ENCODE measurements at regions not wholly inside any gene's neighbourhood (a gene's known extent, or its start where the extent isn't known, plus 50 kb on each side); places are given as distances from the start of the nearest gene placed in this dataset.

DNA sequence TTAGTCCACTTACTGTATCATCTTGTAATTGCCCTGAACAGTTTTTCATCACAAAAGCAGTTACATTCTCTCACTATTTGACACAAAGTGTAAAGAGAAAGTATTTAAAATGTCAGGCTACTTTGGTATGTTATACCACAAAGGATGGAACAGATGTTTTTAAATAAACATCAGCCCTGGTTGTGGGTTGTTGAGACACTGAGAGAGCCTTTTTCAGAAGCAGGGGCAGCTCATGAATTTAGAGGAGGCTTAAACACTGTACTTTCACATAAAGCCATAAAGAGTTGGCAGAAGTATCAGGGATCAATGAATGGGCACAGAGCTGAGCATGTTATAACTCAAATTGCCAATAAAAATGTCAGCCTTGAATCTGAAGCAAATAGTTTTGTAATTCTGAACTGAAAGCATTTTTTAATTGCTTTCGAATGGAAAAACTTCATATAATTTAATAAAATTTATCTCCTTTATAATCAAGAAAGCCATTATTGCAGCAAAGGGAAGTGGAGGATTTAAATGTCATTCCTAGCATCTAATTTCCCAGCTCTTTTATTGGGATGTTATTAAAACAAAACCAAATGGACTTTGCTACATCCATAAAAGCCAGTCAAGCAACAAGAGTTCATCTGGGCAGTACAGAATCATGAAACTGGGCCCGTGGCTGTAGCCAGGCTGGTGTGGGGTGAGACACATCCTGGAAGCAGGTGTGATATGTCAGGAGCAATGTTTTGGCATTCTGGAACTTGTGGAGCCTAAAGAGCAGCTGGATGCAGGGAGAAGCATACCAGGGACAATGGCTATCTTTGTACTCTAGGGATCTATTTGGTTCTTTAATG lies 95.1 kb upstream of the NT5C1B start (continued):
- TF ChIP-seq, protein P1, sequence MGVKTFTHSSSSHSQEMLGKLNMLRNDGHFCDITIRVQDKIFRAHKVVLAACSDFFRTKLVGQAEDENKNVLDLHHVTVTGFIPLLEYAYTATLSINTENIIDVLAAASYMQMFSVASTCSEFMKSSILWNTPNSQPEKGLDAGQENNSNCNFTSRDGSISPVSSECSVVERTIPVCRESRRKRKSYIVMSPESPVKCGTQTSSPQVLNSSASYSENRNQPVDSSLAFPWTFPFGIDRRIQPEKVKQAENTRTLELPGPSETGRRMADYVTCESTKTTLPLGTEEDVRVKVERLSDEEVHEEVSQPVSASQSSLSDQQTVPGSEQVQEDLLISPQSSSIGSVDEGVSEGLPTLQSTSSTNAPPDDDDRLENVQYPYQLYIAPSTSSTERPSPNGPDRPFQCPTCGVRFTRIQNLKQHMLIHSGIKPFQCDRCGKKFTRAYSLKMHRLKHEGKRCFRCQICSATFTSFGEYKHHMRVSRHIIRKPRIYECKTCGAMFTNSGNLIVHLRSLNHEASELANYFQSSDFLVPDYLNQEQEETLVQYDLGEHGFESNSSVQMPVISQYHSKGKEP (tag by site-specific recombination; IDR thresholded peaks at IDR 0.05), result no peak

DNA sequence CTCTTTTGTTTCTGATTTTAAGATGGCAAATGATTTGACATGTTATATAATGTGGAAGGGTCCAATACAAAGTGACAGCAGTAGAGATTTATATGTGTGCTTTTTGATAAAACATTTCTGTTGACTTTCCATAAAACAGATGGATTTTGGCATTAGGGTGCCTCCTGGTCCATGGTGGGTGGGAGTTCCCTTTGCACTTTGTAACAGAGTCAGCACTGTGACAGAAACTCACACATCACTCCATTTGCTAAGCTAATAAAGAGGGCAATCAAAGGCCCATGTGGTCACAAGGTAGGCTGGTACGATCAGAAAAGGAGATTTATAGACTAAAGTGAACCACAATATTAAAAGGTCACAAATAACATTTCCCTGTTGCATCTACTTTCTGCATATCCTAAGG lies 93.3 kb upstream of the NT5C1B start:
- ChIA-PET CTCF (no interaction called here), POLR2A (no interaction called here)
- Histone ChIP-seq H3K27ac (ENCODE audit: extremely low read depth, low read depth, low read length) (no peak overlapping the region), H3K9me3 (ENCODE audit: control insufficient read depth, insufficient read depth, low read depth, low read length) (no peaks in the 10 kb centered on the region), H3K4me3 (ENCODE audit: low read depth, low read length) (no peak overlapping the region), H3K36me3 (ENCODE audit: control insufficient read depth in 2 of 2, insufficient read depth in 1 of 2, low read length in 2 of 2) (no peaks in the 10 kb centered on the region), H3K4me1 (ENCODE audit: control insufficient read depth, insufficient read depth, low read length) (no peaks in the 10 kb centered on the region)
- TF ChIP-seq SP3 (tag by site-specific recombination; IDR thresholded peaks at IDR 0.05), result no peak
- TF ChIP-seq, protein P2, sequence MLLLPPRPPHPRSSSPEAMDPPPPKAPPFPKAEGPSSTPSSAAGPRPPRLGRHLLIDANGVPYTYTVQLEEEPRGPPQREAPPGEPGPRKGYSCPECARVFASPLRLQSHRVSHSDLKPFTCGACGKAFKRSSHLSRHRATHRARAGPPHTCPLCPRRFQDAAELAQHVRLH (tag by site-specific recombination; IDR thresholded peaks at IDR 0.05), result no peak
- no peak for TF ChIP-seq HOXD13 (CRISPR knock-in tag; IDR thresholded peaks at IDR 0.05; ENCODE audit: borderline replicate concordance)
- TF ChIP-seq GLI2 (tag by site-specific recombination; IDR thresholded peaks at IDR 0.05; ENCODE audit: borderline replicate concordance, low read depth), result no peak
- TF ChIP-seq, protein P3, sequence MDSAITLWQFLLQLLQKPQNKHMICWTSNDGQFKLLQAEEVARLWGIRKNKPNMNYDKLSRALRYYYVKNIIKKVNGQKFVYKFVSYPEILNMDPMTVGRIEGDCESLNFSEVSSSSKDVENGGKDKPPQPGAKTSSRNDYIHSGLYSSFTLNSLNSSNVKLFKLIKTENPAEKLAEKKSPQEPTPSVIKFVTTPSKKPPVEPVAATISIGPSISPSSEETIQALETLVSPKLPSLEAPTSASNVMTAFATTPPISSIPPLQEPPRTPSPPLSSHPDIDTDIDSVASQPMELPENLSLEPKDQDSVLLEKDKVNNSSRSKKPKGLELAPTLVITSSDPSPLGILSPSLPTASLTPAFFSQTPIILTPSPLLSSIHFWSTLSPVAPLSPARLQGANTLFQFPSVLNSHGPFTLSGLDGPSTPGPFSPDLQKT (IDR thresholded peaks at IDR 0.05; ENCODE audit: borderline replicate concordance, low read depth, low read length), result no peak
- TF ChIP-seq, protein P1 (tag by site-specific recombination; IDR thresholded peaks at IDR 0.05), result no peak
- no peak for TF ChIP-seq OVOL3 (tag by site-specific recombination; IDR thresholded peaks at IDR 0.05)
- no peak for TF ChIP-seq ZNF843 (tag by site-specific recombination; IDR thresholded peaks at IDR 0.05)
- no peak for TF ChIP-seq ZNF530 (tag by site-specific recombination; IDR thresholded peaks at IDR 0.05; ENCODE audit: low read depth)
- no peak for TF ChIP-seq ZSCAN16 (tag by site-specific recombination; IDR thresholded peaks at IDR 0.05)
- no peak for TF ChIP-seq ZNF658 (tag by site-specific recombination; IDR thresholded peaks at IDR 0.05)
- no peak for TF ChIP-seq ZNF10 (tag by site-specific recombination; IDR thresholded peaks at IDR 0.05)
- TF ChIP-seq ZNF404 (tag by site-specific recombination; IDR thresholded peaks at IDR 0.05), result no peak
- TF ChIP-seq, protein P4, sequence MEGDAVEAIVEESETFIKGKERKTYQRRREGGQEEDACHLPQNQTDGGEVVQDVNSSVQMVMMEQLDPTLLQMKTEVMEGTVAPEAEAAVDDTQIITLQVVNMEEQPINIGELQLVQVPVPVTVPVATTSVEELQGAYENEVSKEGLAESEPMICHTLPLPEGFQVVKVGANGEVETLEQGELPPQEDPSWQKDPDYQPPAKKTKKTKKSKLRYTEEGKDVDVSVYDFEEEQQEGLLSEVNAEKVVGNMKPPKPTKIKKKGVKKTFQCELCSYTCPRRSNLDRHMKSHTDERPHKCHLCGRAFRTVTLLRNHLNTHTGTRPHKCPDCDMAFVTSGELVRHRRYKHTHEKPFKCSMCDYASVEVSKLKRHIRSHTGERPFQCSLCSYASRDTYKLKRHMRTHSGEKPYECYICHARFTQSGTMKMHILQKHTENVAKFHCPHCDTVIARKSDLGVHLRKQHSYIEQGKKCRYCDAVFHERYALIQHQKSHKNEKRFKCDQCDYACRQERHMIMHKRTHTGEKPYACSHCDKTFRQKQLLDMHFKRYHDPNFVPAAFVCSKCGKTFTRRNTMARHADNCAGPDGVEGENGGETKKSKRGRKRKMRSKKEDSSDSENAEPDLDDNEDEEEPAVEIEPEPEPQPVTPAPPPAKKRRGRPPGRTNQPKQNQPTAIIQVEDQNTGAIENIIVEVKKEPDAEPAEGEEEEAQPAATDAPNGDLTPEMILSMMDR (tag by site-specific recombination; IDR thresholded peaks at IDR 0.05), result no peak
- TF ChIP-seq, protein P5, sequence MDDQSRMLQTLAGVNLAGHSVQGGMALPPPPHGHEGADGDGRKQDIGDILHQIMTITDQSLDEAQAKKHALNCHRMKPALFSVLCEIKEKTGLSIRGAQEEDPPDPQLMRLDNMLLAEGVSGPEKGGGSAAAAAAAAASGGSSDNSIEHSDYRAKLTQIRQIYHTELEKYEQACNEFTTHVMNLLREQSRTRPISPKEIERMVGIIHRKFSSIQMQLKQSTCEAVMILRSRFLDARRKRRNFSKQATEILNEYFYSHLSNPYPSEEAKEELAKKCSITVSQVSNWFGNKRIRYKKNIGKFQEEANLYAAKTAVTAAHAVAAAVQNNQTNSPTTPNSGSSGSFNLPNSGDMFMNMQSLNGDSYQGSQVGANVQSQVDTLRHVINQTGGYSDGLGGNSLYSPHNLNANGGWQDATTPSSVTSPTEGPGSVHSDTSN (CRISPR knock-in tag; IDR thresholded peaks at IDR 0.05), result no peak
- TF ChIP-seq, protein P6, sequence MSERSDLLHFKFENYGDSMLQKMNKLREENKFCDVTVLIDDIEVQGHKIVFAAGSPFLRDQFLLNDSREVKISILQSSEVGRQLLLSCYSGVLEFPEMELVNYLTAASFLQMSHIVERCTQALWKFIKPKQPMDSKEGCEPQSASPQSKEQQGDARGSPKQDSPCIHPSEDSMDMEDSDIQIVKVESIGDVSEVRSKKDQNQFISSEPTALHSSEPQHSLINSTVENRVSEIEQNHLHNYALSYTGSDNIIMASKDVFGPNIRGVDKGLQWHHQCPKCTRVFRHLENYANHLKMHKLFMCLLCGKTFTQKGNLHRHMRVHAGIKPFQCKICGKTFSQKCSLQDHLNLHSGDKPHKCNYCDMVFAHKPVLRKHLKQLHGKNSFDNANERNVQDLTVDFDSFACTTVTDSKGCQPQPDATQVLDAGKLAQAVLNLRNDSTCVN (tag by site-specific recombination; optimal IDR thresholded peaks at IDR 0.05), result no peak
- TF ChIP-seq ZBTB8A (tag by site-specific recombination; IDR thresholded peaks at IDR 0.05), result no peak
- no peak for TF ChIP-seq ZNF501 (tag by site-specific recombination; IDR thresholded peaks at IDR 0.05)
- no peak for TF ChIP-seq ZBTB17 (tag by site-specific recombination; IDR thresholded peaks at IDR 0.05)

All from HEK293 (cell line).